ENCODE measurements at regions not wholly inside any gene's neighbourhood (a gene's known extent, or its start where the extent isn't known, plus 50 kb on each side); places are given as distances from the start of the nearest gene placed in this dataset.

GRCh38 chr6:169156793-169157147 lies 96.9 kb downstream of the THBS2 start:
- H3K4me3 ChIP-seq, result no peak overlapping the region
- peaks cover 14% of the 10 kb centered on the region for H3K4me1 ChIP-seq
- H3K27ac ChIP-seq, result no peak overlapping the region
- no peaks in the 10 kb centered on the region; the same call in 1 of the 2 replicates for H3K9me3 ChIP-seq (replicated peaks)
- no peak for DNase-seq
- H3K27me3 ChIP-seq, result no peaks in the 10 kb centered on the region
- no peaks in the 10 kb centered on the region for H3K36me3 ChIP-seq

GRCh38 chr6:169156108-169156792 lies 97.4 kb downstream of the THBS2 start:
- H3K27ac ChIP-seq, result no peak overlapping the region
- H3K36me3 ChIP-seq, result no peaks in the 10 kb centered on the region
- DNase-seq, result no peak
- no peaks in the 10 kb centered on the region; the same call in 1 of the 2 replicates for H3K9me3 ChIP-seq (replicated peaks)
- H3K27me3 ChIP-seq, result no peaks in the 10 kb centered on the region
- H3K4me3 ChIP-seq, result no peak overlapping the region
- H3K4me1 ChIP-seq, result peaks cover 14% of the 10 kb centered on the region

DNA sequence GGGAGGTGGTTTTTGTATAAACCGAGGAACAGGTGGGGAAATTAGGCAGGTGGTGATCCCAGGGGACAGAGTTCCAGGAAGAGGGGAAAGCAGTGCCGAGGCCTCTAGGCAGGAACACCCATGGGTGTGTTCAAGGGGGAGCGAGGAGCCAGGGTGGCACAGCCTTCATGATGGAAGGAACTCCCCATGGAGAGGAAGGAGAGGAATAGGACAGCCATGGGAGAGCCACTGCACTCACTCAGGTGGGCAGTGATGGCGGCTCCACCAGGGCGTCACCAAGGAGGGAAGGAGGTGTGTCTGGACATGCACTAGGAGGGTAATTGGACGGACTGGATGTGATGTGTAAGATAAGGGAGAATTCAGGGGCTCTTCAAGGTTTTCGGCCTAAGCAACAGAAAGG lies 98.2 kb downstream of the THBS2 start:
- Histone ChIP-seq H3K4me3 (no peak overlapping the region), H3K27me3 (0 out of 2 replicates have a peak, but pooled peaks cover 3% of the 10 kb centered on the region), H3K27ac (no peak overlapping the region), H3K36me3 (no peaks in the 10 kb centered on the region), H3K9me3 (replicated peaks) (peaks cover 5% of the 10 kb centered on the region; the same call in 1 of the 2 replicates), H3K4me1 (peaks cover 14% of the 10 kb centered on the region)
- no peak for DNase-seq

- H3K27ac ChIP-seq, result no peak overlapping the region
- H3K27me3 ChIP-seq, result 0 out of 2 replicates have a peak, but pooled peaks cover 3% of the 10 kb centered on the region
- H3K36me3 ChIP-seq, result no peaks in the 10 kb centered on the region
- DNase-seq, result no peak
- H3K4me3 ChIP-seq, result no peak overlapping the region
- H3K4me1 ChIP-seq, result peaks cover 9% of the 10 kb centered on the region
- peaks cover 14% of the 10 kb centered on the region for H3K9me3 ChIP-seq (replicated peaks)
Measured at GRCh38 chr6:169153401-169153800, 100.2 kb downstream of the THBS2 start.

DNA sequence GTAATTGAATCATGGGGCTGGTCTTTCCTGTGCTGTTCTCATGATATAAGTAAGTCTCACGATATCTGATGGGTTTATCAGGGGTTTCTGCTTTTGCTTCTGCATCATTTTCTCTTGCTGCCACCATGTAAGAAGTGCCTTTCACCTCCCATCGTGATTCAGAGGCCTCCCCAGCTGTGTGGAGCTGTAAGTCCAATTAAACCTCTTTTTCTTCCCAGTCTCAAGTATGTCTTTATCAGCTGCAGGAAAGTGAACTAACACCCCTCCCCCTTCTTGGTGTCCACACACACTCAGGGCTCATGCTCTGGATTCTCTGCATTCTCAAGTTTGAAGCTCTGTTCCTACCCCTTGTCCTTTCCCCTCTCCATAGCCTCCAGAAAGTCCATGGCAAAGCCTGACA lies 107.1 kb downstream of the THBS2 start:
- Histone ChIP-seq H3K4me3 (no peak overlapping the region), H3K36me3 (no peaks in the 10 kb centered on the region), H3K27ac (no peak overlapping the region), H3K9me3 (replicated peaks) (peaks cover 14% of the 10 kb centered on the region), H3K4me1 (peaks cover 10% of the 10 kb centered on the region; the same call in 1 of the 2 replicates), H3K27me3 (0 out of 2 replicates have a peak, but pooled peaks cover 3% of the 10 kb centered on the region)
- no peak for DNase-seq

- Histone ChIP-seq H3K4me3 (no peak overlapping the region), H3K27ac (no peak overlapping the region), H3K27me3 (0 out of 2 replicates have a peak, but pooled peaks cover 3% of the 10 kb centered on the region), H3K4me1 (peaks cover 10% of the 10 kb centered on the region; the same call in 1 of the 2 replicates), H3K9me3 (replicated peaks) (peaks cover 14% of the 10 kb centered on the region), H3K36me3 (no peaks in the 10 kb centered on the region)
- no peak for DNase-seq
Measured at GRCh38 chr6:169145991-169146501, 107.6 kb downstream of the THBS2 start.

- no peak for DNase-seq
- no peak overlapping the region for H3K27ac ChIP-seq
- H3K4me1 ChIP-seq, result peaks cover 10% of the 10 kb centered on the region; the same call in 1 of the 2 replicates
- H3K36me3 ChIP-seq, result no peaks in the 10 kb centered on the region
- H3K9me3 ChIP-seq (replicated peaks), result peaks cover 9% of the 10 kb centered on the region
- H3K27me3 ChIP-seq, result no peaks in the 10 kb centered on the region
- no peak overlapping the region for H3K4me3 ChIP-seq
Measured at GRCh38 chr6:169145496-169145895, 108.2 kb downstream of the THBS2 start.

DNA sequence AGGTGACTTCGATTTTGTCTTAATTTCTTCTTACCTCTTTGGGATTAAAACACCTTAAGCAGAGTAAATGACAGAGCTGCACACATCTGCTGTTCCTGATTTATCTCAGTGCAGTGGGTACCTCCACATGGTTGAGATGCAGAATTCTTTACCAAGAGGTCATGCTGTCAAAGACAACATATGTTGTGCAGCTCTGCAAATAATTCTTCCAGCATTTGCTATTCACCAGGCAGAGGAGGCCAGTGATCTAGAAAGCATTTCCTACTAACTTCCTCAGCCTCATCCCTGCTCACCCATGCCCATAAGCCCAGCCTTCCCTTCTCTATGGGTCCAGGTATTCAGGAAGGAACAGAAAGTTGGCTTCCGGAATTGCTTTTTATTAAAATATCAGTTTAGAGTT lies 109.3 kb downstream of the THBS2 start:
- Histone ChIP-seq H3K4me1 (peaks cover 10% of the 10 kb centered on the region; the same call in 1 of the 2 replicates), H3K4me3 (no peak overlapping the region), H3K27ac (no peak overlapping the region), H3K36me3 (no peaks in the 10 kb centered on the region), H3K27me3 (no peaks in the 10 kb centered on the region), H3K9me3 (replicated peaks) (no peaks in the 10 kb centered on the region; the same call in none of the 2 replicates)
- DNase-seq, result no peak

- H3K27ac ChIP-seq, result no peak overlapping the region
- H3K9me3 ChIP-seq (replicated peaks), result peaks cover 2% of the 10 kb centered on the region; the same call in 1 of the 2 replicates
- H3K4me3 ChIP-seq, result no peak overlapping the region
- H3K27me3 ChIP-seq, result no peaks in the 10 kb centered on the region
- peaks cover 10% of the 10 kb centered on the region; the same call in 1 of the 2 replicates for H3K4me1 ChIP-seq
- no peak for DNase-seq
- H3K36me3 ChIP-seq, result no peaks in the 10 kb centered on the region
Measured at GRCh38 chr6:169142538-169142844, 111.2 kb downstream of the THBS2 start.

DNA sequence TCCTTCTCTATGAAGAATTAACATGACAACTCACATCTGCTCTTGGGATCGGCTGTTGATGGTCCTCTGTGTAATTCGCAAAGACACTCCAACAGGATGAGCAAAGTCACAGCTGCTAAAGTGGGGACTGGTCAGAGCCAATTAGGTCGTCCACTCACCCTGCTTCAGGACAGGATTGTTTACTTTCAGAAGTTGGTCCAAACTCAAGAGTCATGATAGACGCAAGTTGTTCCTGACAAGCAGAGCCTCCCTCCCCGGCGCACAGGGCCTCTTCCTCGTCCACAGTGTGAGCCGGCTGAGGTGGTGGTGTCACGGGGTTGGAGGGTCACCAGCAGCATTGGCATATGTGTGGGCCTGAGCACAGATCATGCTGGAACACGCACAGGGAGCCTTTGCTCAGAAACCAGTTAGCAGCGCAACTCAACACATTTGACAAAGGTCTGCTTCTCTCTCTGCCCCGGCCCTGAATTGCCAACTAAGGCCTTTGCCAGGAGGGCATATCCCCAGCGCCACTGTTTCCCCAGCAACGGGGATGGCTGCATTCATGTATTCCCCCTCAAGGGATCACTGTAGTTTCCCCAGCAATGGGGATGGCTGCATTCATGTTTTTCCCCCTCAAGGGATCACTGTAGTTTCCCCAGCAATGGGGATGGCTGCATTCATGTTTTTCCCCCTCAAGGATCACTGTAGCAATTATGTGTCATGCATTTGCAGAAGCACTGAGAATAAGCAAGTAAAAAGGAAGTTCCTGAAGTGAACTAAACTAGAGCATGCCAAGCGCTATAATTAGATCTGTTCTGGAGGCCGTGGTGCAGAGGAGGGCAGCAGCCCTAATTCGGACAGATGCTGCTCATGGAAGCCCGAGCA lies 111.7 kb downstream of the THBS2 start:
- H3K27ac ChIP-seq, result no peak overlapping the region
- no peak overlapping the region for H3K4me3 ChIP-seq
- peaks cover 10% of the 10 kb centered on the region; the same call in 1 of the 2 replicates for H3K4me1 ChIP-seq
- H3K27me3 ChIP-seq, result no peaks in the 10 kb centered on the region
- H3K9me3 ChIP-seq (replicated peaks), result peaks cover 2% of the 10 kb centered on the region; the same call in 1 of the 2 replicates
- DNase-seq, result no peak
- H3K36me3 ChIP-seq, result no peaks in the 10 kb centered on the region

GRCh38 chr6:169140986-169141495 lies 112.6 kb downstream of the THBS2 start:
- peaks cover 8% of the 10 kb centered on the region; the same call in 1 of the 2 replicates for H3K4me1 ChIP-seq
- peaks cover 2% of the 10 kb centered on the region; the same call in 1 of the 2 replicates for H3K9me3 ChIP-seq (replicated peaks)
- H3K27me3 ChIP-seq, result no peaks in the 10 kb centered on the region
- H3K36me3 ChIP-seq, result no peaks in the 10 kb centered on the region
- H3K27ac ChIP-seq, result no peak overlapping the region
- DNase-seq, result no peak
- H3K4me3 ChIP-seq, result no peak overlapping the region

DNA sequence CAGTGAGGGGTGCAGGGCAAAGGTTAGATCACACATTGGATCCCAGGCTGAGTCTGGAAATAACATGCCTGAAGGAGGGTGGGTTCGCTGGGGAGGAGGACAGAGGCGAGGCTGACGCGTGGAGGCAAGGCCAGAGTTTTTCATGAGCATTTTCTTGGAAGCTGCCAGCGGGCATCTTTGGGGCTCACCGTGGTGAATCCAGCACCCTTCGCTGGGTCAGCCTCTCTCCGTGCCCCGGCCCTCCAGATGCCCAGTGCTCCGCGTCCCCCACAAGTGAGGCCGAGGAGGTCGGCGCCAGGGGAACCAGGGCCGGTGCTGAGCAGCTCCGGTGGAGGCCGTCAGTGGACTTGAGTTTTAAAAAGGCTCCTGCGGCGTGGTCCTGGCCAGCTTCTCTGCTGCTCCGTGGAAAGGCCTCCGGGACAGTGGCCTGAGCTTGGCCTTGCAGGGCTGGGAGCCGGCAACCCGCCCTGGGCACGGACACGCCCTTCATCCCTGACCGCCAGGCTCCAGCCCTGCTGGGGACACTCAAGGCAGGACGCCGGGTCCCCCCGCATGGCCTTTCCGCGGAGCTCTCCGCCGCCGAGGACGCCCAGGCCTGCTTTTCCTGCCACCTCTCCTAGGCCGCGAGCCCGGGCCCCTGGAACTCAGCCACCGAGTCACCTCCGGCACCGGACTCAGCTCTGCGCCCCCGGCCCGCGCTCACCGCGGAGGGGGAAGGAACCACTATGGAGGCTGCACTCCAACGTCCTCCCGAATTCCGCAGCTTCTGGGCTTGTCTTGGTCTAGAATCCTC lies 114.3 kb downstream of the THBS2 start:
- Histone ChIP-seq H3K27ac (no peak overlapping the region), H3K27me3 (no peaks in the 10 kb centered on the region), H3K4me1 (no peaks in the 10 kb centered on the region), H3K36me3 (no peaks in the 10 kb centered on the region), H3K9me3 (replicated peaks) (peaks cover 2% of the 10 kb centered on the region), H3K4me3 (no peak overlapping the region)
- DNase-seq, result no peak

- Histone ChIP-seq H3K27ac (peak overlapping the region; percentile 37; the same call in 1 of the 2 replicates), H3K27me3 (no peaks in the 10 kb centered on the region), H3K36me3 (no peaks in the 10 kb centered on the region), H3K9me3 (replicated peaks) (peaks cover 13% of the 10 kb centered on the region), H3K4me1 (peaks cover 17% of the 10 kb centered on the region), H3K4me3 (no peak overlapping the region)
- peak; percentile 83 to 85 for DNase-seq
Measured at GRCh38 chr6:169132352-169132940, 121.2 kb downstream of the THBS2 start.

DNA sequence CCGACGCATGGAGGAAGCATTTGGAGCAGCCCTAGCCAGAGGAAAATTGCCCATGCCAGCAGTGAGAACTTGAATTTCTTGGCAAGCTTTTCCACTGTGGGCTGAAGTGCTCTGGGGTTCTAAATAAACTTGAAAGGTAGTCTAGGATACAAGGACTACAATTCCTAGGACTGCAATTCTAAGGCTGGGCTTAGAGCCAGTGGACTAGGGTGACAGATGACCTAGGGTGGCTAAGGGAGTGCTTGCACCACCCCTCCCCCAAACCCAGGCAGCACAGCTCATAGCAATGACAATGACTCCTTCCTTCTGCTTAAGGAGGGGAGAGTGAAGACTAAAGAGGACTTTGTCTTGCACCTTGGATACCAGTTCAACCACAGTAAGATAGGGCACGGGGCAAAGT lies 122.3 kb downstream of the THBS2 start:
- H3K36me3 ChIP-seq, result no peaks in the 10 kb centered on the region
- no peak for DNase-seq

More for the DNA sequence above, 122.3 kb downstream of the THBS2 start:
- no peaks in the 10 kb centered on the region for H3K27me3 ChIP-seq
- H3K4me1 ChIP-seq, result peaks cover 17% of the 10 kb centered on the region
- H3K4me3 ChIP-seq, result no peak overlapping the region
- peaks cover 13% of the 10 kb centered on the region for H3K9me3 ChIP-seq (replicated peaks)
- peak overlapping the region; percentile 37; the same call in 1 of the 2 replicates for H3K27ac ChIP-seq

Data from SJCRH30 (cell line).